WTC11 (cell line): ENCODE measurements at regions not wholly inside any gene's neighbourhood (a gene's known extent, or its start where the extent isn't known, plus 50 kb on each side); places are given as distances from the start of the nearest gene placed in this dataset.

Experiments used
- ATAC-seq: fragments of 200-7000 bp; cut with Tn5 transposase; 2 replicates; pipeline ENCODE4 v1.10.0; 2021; ENCODE audit warnings: mild to moderate bottlenecking, moderate library complexity
- CTCF ChIA-PET: fragments of 300-600 bp; sonication (Branson Sonifier 250); formaldehyde crosslinking; loops from one replicate; lab custom pipeline; 2021; ENCODE audit warnings: antibody characterized with exemption; lab: Charles Lee
- POLR2A ChIA-PET: fragments of 350-600 bp; sonication (Branson Sonifier 250); formaldehyde crosslinking; loops from one replicate; lab custom pipeline; 2021; ENCODE audit warnings: antibody characterized with exemption; lab: Charles Lee
- DNase-seq: peaks from one replicate; pipeline ENCODE4 v3.0.0; 2021; ENCODE audit warnings: low spot score
- H3K27ac Mint-ChIP-seq: 2 replicates; pipeline ENCODE4 v1.8.0; 2021; ENCODE audit warnings: mixed read lengths
- H3K27me3 Mint-ChIP-seq: 2 replicates; pipeline ENCODE4 v1.8.0; 2021; ENCODE audit warnings: low read depth, mild to moderate bottlenecking, moderate library complexity, mixed read lengths
- H3K36me3 Mint-ChIP-seq: 2 replicates; pipeline ENCODE4 v1.8.0; 2021; ENCODE audit warnings: mixed read lengths
- H3K4me1 Mint-ChIP-seq: 2 replicates; pipeline ENCODE4 v1.8.0; 2022; ENCODE audit warnings: mixed read lengths
- H3K4me3 Mint-ChIP-seq: 2 replicates; pipeline ENCODE4 v1.8.0; 2021; ENCODE audit warnings: mild to moderate bottlenecking, moderate library complexity, mixed read lengths
- H3K9me3 Mint-ChIP-seq: 2 replicates; pipeline ENCODE4 v1.8.0; 2021; ENCODE audit warnings: mixed read lengths
- CREB1 ChIP-seq: sonication (generic); formaldehyde crosslinking; IDR thresholded peaks from 2 replicates; pipeline ENCODE4 v1.8.0; 2023; ENCODE audit warnings: mild to moderate bottlenecking, missing genetic modification reagents
- FOXJ3 ChIP-seq: sonication (generic); formaldehyde crosslinking; IDR thresholded peaks from 2 replicates; pipeline ENCODE4 v1.9.0; 2021; ENCODE audit warnings: missing genetic modification reagents, mild to moderate bottlenecking, borderline replicate concordance
- HMGA2 ChIP-seq: fragments of 250-450 bp; sonication (Bioruptor Pico); IDR thresholded peaks from 2 replicates; pipeline ENCODE4 v1.4.0; 2021; ENCODE audit warnings: mild to moderate bottlenecking, moderate library complexity
- KAT7 ChIP-seq: sonication (generic); formaldehyde crosslinking; IDR thresholded peaks from 2 replicates; pipeline ENCODE4 v1.8.1; 2023; ENCODE audit warnings: missing genetic modification reagents, mild to moderate bottlenecking, borderline replicate concordance
- OVOL2 ChIP-seq: fragments of 250-450 bp; sonication (Bioruptor Pico); IDR thresholded peaks from 2 replicates; pipeline ENCODE4 v1.9.0; 2021; ENCODE audit warnings: mild to moderate bottlenecking, borderline replicate concordance
- PRRX2 ChIP-seq: fragments of 250-450 bp; sonication (Bioruptor Pico); IDR thresholded peaks from 2 replicates; pipeline ENCODE4 v1.8.0; 2021; ENCODE audit warnings: mild to moderate bottlenecking
- RELA ChIP-seq: sonication (generic); formaldehyde crosslinking; IDR thresholded peaks from 2 replicates; pipeline ENCODE4 v1.8.1; 2022; ENCODE audit warnings: missing genetic modification reagents, mild to moderate bottlenecking, borderline replicate concordance
- SMAD3 ChIP-seq: sonication (generic); formaldehyde crosslinking; IDR thresholded peaks from 2 replicates; pipeline ENCODE4 v1.8.0; 2022; ENCODE audit warnings: missing genetic modification reagents, mild to moderate bottlenecking, borderline replicate concordance
- TEAD1 ChIP-seq: sonication (generic); formaldehyde crosslinking; IDR thresholded peaks from 2 replicates; pipeline ENCODE4 v1.8.0; 2022; ENCODE audit warnings: mild to moderate bottlenecking, missing genetic modification reagents
- TP53 ChIP-seq: sonication (generic); formaldehyde crosslinking; IDR thresholded peaks from 2 replicates; pipeline ENCODE4 v1.8.1; 2023; ENCODE audit warnings: mild to moderate bottlenecking, missing genetic modification reagents
- ZNF219 ChIP-seq: sonication (generic); formaldehyde crosslinking; IDR thresholded peaks from 2 replicates; pipeline ENCODE4 v1.8.0; 2023; ENCODE audit warnings: missing genetic modification reagents, mild to moderate bottlenecking, borderline replicate concordance
- ZNF263 ChIP-seq: sonication (generic); formaldehyde crosslinking; IDR thresholded peaks from 2 replicates; pipeline ENCODE4 v1.8.1; 2022; ENCODE audit warnings: low read depth, mild to moderate bottlenecking, moderate library complexity, missing genetic modification reagents
- ZNF396 ChIP-seq: fragments of 250-450 bp; sonication (Bioruptor Pico); IDR thresholded peaks from 2 replicates; pipeline ENCODE4 v1.8.0; 2021; ENCODE audit warnings: mild to moderate bottlenecking, moderate library complexity, borderline replicate concordance
- TF ChIP-seq, protein P1 (sequence below): sonication (generic); formaldehyde crosslinking; IDR thresholded peaks from 2 replicates; pipeline ENCODE4 v1.8.0; 2022; ENCODE audit warnings: mild to moderate bottlenecking, missing genetic modification reagents
- TF ChIP-seq, protein P2 (sequence below): sonication (generic); formaldehyde crosslinking; IDR thresholded peaks from 2 replicates; pipeline ENCODE4 v1.8.1; 2023; ENCODE audit warnings: mild to moderate bottlenecking, missing genetic modification reagents
- TF ChIP-seq, protein P3 (sequence below): fragments of 250-450 bp; sonication (Bioruptor Pico); IDR thresholded peaks from 2 replicates; pipeline ENCODE4 v2.1.2; 2022; ENCODE audit warnings: mild to moderate bottlenecking, moderate library complexity
- TF ChIP-seq, protein P4 (sequence below): fragments of 250-450 bp; sonication (Bioruptor Pico); IDR thresholded peaks from 2 replicates; pipeline ENCODE4 v1.8.0; 2021; ENCODE audit warnings: mild to moderate bottlenecking
- TF ChIP-seq, protein P5 (sequence below): sonication (generic); formaldehyde crosslinking; conservative IDR thresholded peaks from 2 replicates; pipeline ENCODE4 v1.8.1; 2022; ENCODE audit warnings: mild to moderate bottlenecking, missing genetic modification reagents
- TF ChIP-seq, protein P6 (sequence below): sonication (generic); formaldehyde crosslinking; IDR thresholded peaks from 2 replicates; pipeline ENCODE4 v1.8.1; 2023; ENCODE audit warnings: mild to moderate bottlenecking, missing genetic modification reagents
- TF ChIP-seq, protein P7 (sequence below): sonication (generic); formaldehyde crosslinking; IDR thresholded peaks from 2 replicates; pipeline ENCODE4 v1.8.1; 2022; ENCODE audit warnings: mild to moderate bottlenecking, moderate library complexity, missing genetic modification reagents
- TF ChIP-seq, protein P8 (sequence below): sonication (generic); formaldehyde crosslinking; IDR thresholded peaks from 2 replicates; pipeline ENCODE4 v1.8.1; 2023; ENCODE audit warnings: mild to moderate bottlenecking, missing genetic modification reagents, moderate library complexity

DNA sequence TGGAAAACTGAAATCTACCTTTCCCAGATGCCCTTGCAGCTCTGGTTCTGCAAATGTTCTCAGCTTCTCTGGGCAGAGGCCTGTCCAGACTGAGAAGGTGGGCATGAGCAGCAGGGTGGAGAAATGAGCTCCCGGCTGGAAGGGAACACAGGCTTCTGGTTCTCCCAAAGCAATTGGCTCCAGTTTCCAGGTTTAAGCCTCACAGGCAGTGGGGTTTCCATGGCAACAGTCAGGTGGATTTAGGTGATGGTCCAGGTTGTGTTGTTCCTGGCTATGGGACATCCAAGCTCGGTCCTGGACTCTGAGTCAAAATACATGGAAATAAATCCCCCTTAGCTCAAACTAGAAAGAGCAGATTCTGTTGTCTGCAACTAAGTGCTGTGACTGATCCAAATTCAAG, 94.6 kb upstream of the IQSEC1 start:
- Mint-ChIP-seq H3K4me1 (peaks cover 43% of the 10 kb centered on the region), H3K36me3 (peaks cover 23% of the 10 kb centered on the region), H3K27me3 (peaks cover 8% of the 10 kb centered on the region; the same call in 1 of the 2 replicates), H3K27ac (no peak overlapping the region), H3K4me3 (no peak overlapping the region), H3K9me3 (peaks cover 26% of the 10 kb centered on the region)
- POLR2A ChIA-PET: no interaction called here
- CTCF ChIA-PET: interaction anchor here (1.3 kb wide), 2 partner anchors 22 to 76 kb away, joined by 3 to 6 read pairs; no protein-coding TSS in a partner anchor
- no peak for ATAC-seq
- no peak for DNase-seq
- TF ChIP-seq CREB1 (CRISPR knock-in tag) (no peak), HMGA2 (no peak), KAT7 (CRISPR knock-in tag) (no peak), ZNF219 (CRISPR knock-in tag) (no peak), ZNF396 (no peak), TEAD1 (no peak), FOXJ3 (CRISPR knock-in tag) (no peak), PRRX2 (CRISPR knock-in tag) (no peak), ZNF263 (no peak)
- TF ChIP-seq, protein P1, sequence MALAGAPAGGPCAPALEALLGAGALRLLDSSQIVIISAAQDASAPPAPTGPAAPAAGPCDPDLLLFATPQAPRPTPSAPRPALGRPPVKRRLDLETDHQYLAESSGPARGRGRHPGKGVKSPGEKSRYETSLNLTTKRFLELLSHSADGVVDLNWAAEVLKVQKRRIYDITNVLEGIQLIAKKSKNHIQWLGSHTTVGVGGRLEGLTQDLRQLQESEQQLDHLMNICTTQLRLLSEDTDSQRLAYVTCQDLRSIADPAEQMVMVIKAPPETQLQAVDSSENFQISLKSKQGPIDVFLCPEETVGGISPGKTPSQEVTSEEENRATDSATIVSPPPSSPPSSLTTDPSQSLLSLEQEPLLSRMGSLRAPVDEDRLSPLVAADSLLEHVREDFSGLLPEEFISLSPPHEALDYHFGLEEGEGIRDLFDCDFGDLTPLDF (CRISPR knock-in tag): no peak
- TF ChIP-seq, protein P2, sequence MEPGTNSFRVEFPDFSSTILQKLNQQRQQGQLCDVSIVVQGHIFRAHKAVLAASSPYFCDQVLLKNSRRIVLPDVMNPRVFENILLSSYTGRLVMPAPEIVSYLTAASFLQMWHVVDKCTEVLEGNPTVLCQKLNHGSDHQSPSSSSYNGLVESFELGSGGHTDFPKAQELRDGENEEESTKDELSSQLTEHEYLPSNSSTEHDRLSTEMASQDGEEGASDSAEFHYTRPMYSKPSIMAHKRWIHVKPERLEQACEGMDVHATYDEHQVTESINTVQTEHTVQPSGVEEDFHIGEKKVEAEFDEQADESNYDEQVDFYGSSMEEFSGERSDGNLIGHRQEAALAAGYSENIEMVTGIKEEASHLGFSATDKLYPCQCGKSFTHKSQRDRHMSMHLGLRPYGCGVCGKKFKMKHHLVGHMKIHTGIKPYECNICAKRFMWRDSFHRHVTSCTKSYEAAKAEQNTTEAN (CRISPR knock-in tag): no peak
- TF ChIP-seq, protein P3, sequence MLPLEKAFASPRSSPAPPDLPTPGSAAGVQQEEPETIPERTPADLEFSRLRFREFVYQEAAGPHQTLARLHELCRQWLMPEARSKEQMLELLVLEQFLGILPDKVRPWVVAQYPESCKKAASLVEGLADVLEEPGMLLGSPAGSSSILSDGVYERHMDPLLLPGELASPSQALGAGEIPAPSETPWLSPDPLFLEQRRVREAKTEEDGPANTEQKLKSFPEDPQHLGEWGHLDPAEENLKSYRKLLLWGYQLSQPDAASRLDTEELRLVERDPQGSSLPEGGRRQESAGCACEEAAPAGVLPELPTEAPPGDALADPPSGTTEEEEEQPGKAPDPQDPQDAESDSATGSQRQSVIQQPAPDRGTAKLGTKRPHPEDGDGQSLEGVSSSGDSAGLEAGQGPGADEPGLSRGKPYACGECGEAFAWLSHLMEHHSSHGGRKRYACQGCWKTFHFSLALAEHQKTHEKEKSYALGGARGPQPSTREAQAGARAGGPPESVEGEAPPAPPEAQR (CRISPR knock-in tag): no peak
- TF ChIP-seq, protein P4, sequence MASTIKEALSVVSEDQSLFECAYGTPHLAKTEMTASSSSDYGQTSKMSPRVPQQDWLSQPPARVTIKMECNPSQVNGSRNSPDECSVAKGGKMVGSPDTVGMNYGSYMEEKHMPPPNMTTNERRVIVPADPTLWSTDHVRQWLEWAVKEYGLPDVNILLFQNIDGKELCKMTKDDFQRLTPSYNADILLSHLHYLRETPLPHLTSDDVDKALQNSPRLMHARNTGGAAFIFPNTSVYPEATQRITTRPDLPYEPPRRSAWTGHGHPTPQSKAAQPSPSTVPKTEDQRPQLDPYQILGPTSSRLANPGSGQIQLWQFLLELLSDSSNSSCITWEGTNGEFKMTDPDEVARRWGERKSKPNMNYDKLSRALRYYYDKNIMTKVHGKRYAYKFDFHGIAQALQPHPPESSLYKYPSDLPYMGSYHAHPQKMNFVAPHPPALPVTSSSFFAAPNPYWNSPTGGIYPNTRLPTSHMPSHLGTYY (CRISPR knock-in tag): no peak

DNA sequence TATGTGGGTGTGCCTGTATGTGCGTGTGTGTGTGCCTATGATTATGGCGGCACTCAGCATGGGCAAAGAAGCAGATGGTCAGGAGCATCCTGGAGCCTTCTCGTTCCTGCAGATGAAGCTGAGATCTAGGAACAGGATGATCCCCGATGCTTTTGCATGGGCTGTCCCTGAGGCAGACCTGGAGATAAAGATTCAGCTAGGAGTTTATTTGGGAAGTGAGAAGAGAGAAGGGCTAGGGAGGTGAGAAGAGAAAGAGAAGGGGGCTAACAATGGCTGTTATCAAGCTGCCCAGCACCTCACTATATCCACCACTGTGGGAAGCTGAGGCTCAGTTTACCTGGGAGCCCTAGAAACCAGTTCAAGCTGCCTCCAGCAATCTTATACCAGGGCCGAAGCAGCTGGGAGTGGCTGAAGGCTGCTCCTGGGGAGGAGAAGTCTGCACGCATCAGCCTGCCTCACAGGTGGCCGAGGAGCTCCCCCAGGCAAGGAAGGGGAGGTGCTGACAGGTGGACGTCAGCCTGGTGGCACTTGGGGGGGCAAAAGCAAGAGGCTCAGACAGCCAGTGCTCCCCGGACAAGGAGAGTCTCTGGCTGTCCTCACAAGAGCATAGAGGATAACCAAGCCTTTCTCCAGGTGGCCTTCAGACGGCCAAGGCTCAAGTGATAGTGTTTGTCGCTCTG, 94.0 kb upstream of the IQSEC1 start:
- Mint-ChIP-seq H3K36me3 (peaks cover 23% of the 10 kb centered on the region), H3K4me1 (peaks cover 43% of the 10 kb centered on the region), H3K27ac (no peak overlapping the region), H3K4me3 (no peak overlapping the region), H3K27me3 (peaks cover 8% of the 10 kb centered on the region; the same call in 1 of the 2 replicates), H3K9me3 (peaks cover 26% of the 10 kb centered on the region)
- TF ChIP-seq, protein P5, sequence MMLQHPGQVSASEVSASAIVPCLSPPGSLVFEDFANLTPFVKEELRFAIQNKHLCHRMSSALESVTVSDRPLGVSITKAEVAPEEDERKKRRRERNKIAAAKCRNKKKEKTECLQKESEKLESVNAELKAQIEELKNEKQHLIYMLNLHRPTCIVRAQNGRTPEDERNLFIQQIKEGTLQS: no peak
- TF ChIP-seq SMAD3 (CRISPR knock-in tag): no peak
- TF ChIP-seq, protein P6, sequence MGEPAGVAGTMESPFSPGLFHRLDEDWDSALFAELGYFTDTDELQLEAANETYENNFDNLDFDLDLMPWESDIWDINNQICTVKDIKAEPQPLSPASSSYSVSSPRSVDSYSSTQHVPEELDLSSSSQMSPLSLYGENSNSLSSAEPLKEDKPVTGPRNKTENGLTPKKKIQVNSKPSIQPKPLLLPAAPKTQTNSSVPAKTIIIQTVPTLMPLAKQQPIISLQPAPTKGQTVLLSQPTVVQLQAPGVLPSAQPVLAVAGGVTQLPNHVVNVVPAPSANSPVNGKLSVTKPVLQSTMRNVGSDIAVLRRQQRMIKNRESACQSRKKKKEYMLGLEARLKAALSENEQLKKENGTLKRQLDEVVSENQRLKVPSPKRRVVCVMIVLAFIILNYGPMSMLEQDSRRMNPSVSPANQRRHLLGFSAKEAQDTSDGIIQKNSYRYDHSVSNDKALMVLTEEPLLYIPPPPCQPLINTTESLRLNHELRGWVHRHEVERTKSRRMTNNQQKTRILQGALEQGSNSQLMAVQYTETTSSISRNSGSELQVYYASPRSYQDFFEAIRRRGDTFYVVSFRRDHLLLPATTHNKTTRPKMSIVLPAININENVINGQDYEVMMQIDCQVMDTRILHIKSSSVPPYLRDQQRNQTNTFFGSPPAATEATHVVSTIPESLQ (CRISPR knock-in tag): no peak
- no peak for TF ChIP-seq RELA (CRISPR knock-in tag)
- TF ChIP-seq, protein P7, sequence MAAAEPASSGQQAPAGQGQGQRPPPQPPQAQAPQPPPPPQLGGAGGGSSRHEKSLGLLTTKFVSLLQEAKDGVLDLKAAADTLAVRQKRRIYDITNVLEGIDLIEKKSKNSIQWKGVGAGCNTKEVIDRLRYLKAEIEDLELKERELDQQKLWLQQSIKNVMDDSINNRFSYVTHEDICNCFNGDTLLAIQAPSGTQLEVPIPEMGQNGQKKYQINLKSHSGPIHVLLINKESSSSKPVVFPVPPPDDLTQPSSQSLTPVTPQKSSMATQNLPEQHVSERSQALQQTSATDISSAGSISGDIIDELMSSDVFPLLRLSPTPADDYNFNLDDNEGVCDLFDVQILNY (CRISPR knock-in tag): no peak
- no peak for TF ChIP-seq OVOL2 (CRISPR knock-in tag)
- no peak for TF ChIP-seq ZNF396
- TF ChIP-seq, protein P8, sequence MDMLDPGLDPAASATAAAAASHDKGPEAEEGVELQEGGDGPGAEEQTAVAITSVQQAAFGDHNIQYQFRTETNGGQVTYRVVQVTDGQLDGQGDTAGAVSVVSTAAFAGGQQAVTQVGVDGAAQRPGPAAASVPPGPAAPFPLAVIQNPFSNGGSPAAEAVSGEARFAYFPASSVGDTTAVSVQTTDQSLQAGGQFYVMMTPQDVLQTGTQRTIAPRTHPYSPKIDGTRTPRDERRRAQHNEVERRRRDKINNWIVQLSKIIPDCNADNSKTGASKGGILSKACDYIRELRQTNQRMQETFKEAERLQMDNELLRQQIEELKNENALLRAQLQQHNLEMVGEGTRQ (CRISPR knock-in tag): no peak
- no peak for TF ChIP-seq FOXJ3 (CRISPR knock-in tag)
- TF ChIP-seq TP53: no peak
- DNase-seq: no peak
- ATAC-seq: no peak
- CTCF ChIA-PET: interaction anchor here (1.3 to 1.4 kb wide), 3 partner anchors 22 to 75 kb away, joined by 3 to 6 read pairs (median 3); no protein-coding TSS in a partner anchor
- POLR2A ChIA-PET: no interaction called here
